ENCODE measurements at regions not wholly inside any gene's neighbourhood (a gene's known extent, or its start where the extent isn't known, plus 50 kb on each side); places are given as distances from the start of the nearest gene placed in this dataset.
A peak's percentile ranks its signal among the peaks of the same experiment; 100 is the strongest.

DNA sequence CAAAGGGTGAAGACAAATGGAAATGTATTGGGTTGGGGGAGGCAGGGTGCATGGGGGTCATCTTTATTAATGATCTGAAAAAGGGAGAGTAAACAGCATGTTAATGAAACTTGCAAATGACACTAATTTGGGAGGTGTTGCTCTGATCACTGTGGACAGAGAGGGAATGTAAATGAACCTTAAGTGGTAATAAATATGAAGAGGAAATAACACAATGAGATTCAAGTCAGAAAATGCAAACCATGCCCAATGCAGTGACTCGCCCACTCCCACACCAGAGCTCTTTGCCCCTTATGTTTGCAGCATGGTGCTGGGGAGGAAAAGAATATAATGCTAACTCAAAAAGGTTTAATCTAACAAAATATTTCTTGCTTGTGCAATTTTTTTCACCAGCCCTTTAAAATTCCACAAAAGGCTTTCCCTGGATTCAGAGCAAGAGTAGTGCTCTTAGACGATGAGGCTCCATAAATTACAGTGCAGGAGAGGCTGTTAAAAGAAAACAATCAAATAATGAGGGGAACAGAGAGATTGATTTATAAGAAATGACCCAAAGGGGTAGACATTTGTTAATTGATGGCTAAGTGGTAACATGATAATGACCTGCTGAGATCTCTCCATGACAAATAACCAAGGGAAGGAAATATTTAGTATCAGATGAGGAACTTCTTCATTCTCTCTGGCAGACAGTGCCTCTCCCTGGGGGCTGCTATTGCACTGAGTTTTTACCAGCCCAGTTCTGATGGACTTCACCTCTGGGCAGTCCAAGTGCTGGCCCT is 210.0 kb upstream of the PPP2R3A start:
- DNase-seq, result peak; percentile 15

DNA sequence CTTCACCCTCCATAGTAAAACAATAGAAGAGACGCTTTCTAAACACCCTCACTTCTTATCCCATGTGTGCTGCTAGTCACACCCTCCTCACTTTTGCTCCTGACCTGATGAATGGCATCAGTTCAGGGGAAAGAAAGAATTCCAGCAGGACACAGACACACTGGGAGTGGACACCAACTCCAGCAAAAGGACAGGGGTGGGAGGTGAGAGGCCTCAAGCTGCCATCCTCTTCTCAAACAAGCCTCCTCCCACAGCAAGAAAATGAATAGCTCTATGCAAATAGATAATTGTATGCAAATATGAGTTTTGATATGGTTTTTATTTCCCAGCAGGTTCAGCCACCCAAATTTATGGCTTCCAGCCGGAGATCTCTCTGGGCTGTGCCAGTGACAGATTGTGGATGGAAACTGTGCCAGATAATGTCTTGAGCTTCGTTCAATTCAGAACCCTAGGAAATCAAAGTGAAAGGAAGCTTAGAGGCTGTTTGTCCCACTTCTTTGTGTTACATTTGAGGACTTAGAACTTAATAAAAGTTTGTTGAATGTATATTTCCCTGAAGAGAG is 209.3 kb upstream of the PPP2R3A start:
- DNase-seq, result no peak

DNA sequence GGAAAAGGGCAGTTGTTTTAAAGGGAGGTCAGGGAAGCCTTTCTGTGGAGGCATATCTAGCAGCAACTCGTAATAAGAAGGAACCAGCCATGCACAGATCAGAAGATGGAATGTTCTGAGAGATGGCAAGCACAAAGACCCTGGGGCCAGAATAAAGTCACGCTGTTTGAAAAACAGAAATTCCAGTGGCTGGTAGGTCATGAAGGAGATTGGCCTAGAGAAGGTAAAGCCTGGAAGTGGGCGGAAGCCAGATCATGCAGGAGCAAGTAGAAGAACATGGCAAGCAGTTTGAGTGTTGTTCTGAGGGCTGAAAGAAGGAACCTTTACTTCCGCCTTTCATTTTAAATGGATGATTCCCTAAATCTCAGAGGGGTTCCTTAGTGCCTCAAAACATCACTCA is 208.1 kb upstream of the PPP2R3A start:
- DNase-seq, result no peak

DNA sequence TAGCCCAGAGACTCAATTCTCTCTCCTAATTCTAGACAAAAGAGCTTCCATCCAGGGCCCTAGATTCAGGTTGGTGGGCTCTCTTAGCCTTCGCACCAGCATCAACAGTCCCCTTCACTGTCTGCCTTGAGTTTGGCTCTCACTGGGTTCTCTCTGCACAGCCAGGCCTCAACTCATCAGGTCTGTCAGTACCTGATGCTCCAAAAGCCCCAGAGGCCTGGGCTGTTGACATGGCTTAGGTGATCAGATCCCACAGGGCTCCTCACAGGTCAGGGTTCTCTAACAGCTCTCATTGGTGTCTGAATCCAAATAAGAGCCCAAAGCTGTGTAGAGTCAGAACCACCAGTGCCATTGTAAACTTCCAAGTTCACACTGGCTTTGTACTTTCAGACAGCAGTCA is 206.6 kb upstream of the PPP2R3A start:
- DNase-seq, result no peak

DNA sequence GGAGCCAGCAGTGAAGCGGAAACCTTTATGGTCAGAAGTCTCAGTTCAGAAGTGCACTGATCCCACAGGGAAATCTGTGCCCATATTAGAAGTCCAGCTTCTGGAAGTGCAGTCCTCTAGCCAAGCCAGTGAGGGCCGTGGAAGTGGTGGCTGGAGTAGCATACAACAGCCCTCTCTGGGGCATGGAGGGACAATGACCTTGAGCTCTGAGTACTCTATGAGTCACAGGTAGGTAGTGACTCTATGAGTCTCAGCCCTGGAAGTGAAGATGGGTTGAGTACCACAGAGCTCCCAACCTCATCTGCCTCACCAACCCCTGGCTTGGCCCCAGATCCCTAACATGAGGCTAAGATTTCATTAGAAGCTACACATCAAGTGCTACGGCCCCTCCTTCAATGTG is 205.9 kb upstream of the PPP2R3A start:
- no peak for DNase-seq

DNA sequence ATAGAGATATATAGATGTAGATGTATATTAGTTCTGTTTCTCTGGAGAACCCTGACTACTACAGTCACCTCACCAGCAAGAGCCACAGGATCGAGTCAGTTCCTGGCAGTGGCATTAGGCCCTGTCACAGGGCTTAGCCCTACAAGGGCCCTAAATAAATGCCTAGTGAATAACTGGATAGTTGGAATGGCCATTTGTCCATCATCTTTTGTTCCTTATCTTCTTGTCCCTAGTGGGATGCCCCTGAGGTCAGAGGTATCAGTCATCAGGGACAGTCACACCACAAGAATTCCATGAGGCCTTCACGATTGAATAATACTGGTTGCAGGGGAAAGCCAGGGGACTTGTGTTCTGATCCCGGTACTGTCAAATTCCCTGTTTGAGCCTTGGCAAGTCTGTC is 204.9 kb upstream of the PPP2R3A start:
- no peak for DNase-seq

DNA sequence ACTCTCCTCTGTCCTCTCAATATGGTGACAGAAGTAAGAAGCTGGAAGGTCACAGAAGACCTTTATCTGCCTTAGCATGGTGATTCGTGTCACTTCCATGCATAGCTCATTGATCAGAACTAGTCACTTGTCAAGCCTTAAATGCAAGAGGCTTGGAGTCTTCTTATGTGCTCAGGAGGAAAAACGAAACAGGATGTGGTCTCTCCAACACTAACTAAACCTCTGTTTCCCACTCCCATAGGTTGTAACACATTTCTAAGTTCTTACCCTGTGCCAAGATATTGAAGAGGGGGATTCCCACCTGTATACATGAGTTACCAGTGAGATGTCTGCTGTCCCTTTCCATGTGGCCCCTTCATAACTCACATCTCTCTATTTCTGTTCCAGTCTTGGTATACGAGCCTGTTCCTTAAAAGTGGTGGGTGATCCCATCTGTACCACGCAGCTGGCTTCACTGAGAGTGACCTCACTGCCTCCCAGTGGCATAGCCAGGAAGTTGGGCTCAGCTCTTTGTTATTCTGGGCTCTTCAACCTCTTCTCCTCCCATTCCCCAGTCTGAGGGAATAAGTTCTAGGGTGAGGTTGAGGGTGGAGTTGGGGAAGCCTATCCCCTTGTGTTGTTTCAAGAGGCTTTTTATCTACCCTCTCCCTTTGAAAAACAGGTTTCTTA is 203.2 kb upstream of the PPP2R3A start:
- DNase-seq, result peak; percentile 26

DNA sequence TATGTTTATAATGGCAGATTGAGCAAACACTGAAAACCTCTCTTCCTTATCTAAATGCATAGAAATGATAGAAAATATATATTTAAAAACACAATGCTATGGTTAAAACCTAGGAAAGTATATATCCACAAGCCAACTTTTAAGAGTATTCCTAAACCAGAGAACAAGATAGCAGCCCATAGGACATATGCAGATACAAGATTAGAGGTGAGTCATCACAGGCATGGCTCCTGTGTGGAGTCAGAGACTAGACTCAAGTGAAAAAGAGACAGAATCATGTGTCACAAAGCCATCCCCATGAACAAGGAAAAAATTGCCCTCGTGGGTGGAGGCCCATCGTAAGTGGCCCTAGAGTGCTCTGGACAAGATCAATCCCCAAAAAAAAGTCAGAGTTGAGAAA is 199.4 kb upstream of the PPP2R3A start:
- no peak for DNase-seq

DNA sequence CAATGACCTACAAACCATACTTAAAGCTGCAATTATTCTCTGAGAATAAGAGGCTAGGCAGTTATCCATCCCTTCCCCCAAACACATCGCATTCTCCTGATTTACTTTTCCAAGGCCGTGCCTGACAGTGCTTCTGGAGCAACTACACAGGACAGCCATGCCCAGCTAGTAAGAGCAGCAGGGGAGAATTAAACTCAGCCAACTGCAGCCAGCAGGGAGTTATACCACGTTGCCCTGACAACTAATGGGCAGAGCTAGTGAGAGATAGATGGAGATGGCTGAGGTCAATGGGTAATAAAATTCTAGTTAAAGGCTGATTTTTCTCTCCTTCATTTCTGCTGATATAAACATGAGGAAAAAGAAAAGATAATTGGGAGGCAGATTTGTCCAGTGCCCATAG is 193.8 kb upstream of the PPP2R3A start:
- peak; percentile 29 for DNase-seq

DNA sequence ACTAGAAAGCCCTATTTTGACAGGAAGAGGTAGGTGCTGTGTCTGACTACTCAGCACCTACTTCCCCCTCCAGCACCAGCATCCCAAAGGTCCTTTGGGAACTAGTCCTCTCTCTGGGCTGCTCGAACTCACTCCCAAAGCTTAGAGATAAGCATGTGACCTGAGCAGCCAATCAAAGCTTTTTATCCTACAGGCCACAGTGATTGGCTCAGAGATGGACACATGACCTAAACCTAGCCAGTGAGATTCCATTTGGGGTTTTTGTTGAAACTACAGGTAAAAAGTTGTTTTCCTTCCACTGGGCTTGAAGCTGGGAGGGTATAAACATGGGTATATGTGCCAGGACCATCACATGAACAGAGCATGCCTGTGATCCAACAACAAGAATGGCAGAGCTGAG is 186.5 kb upstream of the PPP2R3A start:
- DNase-seq, result no peak

DNA sequence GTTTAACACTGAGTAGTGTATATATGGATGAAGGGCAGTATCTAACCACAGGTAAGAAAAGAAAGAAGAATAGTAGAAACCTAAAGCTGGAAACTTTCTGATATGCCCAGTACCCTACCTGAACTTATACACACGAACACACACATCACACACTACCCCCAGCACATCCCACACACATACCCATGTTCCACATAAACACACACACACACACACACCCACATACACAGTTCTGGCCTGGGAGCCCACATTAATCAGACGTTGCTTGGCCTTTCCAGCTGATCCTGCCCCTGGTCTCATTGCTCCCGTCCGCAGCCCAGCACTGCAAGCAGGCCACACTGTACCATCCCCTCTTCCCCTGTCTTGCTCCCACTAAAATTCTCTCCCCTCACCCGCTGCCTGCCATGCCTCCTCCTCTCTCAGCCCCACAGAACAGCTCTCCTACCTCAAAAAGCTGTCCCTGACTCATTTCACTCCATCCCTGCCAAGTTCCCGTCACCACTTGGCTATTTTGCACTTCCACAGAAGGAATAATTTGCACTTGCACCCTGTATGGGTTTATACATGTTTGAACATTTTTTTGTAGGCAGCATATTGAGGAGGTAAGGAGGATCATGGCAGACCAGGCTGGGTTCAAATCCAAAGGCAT is 185.8 kb upstream of the PPP2R3A start:
- no peak for DNase-seq

DNA sequence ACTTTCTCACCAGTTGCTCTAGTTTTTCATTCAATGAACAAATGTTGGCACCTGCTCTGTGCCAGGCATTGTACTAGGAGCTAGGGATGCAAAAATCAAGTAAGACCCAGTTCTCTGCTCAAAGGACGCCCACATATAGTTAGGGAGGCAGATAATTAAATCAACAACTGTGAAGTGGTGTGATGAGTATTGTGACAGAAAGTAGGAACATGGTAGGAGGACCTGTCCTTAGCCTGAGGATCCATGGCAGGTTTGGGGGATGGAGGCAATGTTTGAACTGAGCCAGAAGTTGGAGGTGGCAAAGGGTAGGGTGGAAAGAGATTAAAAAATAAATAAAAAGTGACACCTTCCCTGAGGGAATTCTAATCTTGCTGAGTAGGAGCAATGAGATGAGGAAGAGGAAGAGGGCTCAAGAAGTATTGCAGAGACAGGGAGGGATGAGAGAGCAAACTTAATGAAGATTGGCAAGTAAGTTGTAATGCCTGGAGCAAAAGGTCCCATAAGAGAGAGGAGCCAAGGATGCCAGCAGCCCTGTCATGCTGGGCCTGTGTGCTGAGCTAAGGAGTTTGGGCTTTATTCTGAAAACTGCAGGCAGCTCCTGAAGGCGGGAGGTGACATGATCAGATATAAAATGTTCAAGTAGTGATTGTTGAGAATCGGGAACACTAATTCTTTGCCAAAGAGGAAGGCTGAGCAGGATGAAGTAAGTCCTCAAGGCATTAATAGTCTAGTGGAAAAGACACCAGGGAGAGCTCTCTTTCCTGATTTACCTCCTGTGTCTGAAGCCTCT is 184.3 kb upstream of the PPP2R3A start:
- DNase-seq, result no peak

DNA sequence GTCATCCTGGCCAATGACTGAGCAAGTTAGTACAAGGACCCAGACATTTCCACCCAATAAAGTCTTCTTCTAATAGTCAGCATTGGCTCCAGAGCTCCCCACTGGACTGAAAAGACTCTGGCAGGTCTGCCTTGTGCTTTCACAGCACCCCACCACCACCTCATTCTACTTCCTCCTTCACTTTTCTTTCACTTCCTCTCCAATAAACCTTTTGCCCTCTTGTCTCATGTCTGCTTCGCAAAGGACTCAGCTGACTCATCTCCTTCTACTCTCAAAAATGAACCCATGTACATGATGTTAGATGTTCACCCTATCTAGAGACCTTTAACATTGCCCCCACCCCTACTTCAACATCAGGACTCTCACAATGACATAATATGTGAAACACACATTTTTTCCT is 181.0 kb upstream of the PPP2R3A start:
- no peak for DNase-seq

DNA sequence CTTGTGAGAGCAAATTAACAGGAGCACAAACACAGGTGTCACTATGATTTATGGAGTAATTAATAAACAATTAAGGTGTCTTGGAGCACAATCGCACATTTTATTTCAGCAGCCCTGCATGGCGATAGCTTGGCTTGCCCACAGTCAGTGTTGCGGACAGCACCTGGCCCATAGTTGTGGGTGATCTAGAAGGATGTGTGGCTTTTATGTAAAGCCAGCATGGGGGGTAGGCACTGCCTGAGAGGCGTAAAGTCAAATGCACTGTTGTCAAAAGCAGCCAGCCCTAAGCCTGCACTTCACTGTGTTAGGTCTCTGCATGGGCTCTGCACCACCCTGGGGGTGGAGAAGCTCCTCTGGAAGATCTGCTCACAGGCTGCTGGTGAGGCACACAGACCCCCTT is 177.4 kb upstream of the PPP2R3A start:
- DNase-seq, result no peak

DNA sequence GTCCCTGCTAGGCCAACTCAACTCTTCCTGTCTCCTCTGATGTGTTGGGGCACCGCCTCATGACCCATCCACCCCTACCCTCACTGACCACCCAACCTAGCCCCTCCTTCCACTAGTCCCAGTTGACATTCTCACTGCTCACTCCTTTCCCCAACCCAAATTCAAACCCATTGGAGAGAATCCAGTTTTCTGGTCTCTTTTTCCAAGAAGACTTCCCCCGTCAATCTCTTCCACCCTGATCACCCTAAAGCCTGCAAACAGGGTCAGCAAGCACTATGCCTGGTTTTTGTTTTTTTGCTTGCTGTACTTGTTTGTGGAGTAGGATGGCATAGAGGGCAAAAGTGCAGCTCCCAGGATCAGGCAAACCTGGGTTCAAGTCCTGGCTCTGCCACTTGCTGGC is 176.6 kb upstream of the PPP2R3A start:
- no peak for DNase-seq

DNA sequence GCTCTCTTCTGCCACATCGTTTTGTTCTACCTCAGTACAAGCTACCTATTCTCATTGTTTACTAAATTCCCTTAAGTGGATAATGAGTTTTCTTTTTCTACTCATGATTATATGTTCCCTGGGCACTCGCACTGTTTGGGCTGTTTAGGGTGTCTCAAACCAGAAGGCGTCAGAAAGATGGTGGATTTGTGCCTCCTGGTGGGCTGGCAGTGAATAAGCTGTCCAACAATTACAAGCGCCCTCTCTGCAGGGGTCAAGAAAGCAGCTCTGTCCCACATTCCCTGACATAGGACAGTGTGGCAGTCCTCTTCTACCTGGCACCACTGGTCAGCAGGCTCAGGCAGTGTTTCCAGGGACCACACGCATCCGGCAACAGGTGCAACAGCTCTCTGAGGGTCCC is 173.4 kb upstream of the PPP2R3A start:
- peak; percentile 75 for DNase-seq

DNA sequence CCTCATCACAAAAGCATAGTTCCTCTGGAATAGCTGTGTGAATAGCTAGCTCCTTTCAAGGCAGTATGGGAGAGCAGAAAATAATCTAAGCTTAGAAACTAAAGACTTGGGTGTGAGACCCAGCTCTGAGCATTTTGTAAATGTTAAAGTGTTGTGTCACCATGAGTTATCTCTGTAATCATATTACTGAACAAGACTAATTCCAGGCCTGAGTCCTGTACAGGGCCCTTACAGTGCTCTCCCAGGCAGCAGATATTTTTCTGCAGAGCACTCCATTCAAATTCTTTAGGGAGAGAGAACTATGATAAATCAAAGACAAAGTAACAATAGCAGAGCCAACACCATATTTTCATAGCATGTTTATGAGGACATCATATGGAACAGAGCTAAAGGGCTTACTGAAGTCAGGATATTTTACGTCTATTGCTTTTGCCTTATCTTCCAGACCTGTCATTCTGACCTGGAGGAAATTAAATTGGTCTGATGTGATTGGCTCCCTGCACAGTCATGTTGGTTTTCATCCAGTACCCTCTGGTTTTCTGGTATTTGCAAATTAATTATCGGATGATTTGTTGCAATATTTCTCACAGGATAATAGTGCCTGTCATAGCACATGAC is 172.6 kb upstream of the PPP2R3A start:
- DNase-seq, result no peak

DNA sequence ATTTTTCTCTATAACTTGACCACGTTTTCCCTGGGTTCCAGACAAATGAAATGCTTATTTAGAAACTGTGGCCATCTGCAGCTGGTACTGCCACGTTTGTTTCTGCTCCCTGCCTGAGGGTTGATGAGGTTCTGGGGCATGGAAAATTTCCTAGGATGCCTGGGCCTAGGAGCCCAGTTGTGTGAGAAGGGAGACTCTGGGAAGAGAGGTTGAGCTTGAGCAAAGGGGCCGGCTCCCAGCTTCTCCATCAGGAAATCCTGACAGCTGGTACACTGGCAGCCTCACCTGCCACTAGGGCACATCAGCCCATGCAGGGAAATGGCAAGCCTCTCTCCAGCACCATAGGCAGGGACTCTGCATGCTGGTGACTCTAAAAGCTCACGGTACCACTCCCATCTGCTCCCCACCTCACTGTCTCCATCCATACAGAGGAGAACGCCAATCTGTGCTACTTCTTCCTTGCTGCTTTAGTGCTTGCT is 165.4 kb upstream of the PPP2R3A start:
- no peak for DNase-seq

DNA sequence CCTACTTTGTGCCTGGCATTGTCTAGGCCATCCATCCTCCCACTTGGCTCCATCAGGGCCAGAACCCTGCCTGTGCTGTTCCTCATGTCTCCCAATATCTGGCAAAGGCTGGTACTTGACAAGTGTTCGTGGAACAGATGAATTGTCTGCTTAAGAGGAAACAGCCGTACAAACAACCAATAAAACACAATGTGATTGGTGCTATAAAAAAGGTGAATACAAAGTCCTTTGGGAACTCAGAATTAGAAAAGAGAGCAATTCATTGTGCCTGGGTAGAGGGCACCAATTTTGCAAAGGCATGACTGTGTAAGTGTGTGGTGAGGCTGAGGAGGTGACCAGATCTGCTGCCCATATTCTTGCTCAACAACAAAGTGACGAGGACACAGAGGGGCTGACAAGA is 164.5 kb upstream of the PPP2R3A start:
- DNase-seq, result no peak

DNA sequence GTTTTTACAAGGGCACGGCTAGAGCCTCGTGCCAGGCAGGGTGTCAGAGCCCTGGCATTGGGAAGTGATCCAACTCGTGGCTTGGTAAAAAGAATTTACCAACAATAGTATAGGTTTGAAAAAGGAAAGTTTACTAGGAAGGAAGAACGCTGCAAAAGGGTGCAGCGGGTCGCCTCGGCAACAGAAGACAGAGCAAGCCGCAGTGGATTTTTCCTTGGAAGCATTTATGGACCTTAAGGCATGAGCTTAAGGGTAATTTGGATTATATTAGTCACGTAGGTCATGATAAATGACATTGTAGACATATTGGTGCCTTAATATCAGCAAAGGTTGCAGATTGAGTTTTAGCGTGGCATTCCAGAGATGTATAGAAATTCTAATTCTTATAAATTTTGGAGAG is 163.4 kb upstream of the PPP2R3A start:
- DNase-seq, result no peak

DNA sequence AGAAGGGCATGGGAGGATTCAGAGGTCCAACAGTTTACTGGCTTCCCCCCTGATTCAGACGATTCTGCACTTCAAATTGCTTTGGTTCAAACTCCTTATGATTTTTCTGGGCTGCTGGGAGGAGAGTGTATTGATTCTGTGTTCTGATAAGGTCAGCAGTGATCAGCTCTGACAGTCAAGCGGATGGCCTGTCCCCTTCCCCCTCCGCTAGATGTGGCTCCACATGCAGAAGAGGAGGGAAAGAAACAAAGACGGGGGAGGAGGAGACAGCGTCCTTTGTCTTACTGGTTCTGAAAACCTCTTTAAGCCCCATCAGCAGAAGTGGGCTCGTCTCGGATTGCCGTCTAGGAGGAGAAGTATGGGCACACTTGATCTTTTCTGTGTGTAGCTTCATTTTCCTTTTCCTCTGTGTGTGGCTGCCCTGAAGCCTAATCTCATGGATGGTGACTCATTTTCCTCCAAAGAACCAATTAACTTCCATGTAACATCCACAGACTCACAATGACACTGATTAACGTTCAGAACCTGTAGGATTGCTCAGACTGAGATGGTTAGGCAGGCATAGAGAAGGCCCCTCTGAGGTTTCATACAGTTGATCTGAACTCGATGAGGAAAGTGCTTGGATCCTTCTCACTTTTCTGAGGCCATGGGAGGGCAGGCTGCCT is 162.4 kb upstream of the PPP2R3A start:
- no peak for DNase-seq

DNA sequence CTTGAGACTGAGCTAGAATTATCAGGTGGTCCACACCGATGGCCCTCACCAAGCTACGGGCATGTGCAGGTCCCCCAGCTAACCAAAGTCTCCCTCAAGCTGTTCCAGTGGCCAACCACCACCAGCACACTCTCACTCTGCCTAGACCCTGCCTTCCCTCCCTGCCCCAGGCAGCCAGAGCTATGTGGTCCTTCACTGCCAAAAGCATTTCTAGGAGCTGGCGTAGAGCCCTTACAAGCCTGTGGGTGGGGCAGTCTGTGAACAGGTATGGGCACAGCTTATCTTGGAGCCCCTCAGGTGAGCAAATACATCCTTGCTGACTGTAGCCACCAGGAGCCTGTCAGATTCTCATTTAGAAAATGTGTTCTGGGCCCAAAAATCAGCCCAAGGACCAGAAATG is 159.8 kb upstream of the PPP2R3A start:
- no peak for DNase-seq
